K562 (cell line): ENCODE measurements at regions not wholly inside any gene's neighbourhood (a gene's known extent, or its start where the extent isn't known, plus 50 kb on each side); places are given as distances from the start of the nearest gene placed in this dataset.

ENCODE experiments used
- CTCF ChIP-seq, 3 experiments: IDR thresholded peaks in 2 of 3; conservative IDR thresholded peaks in 1 of 3; 2 replicates each; pipeline ENCODE4 v1.5.1; 2011 to 2012; ENCODE audit warnings: low read length in 3 of 3, mild to moderate bottlenecking in 3 of 3, control low read depth in 2 of 3, improper control_type of control experiment in 1 of 3, inconsistent platforms in 1 of 3, low read depth in 1 of 3, mixed read lengths in 1 of 3, moderate library complexity in 1 of 3; ENCODE audit not compliant: insufficient read depth in 2 of 3
- GTF2F1 ChIP-seq: IDR thresholded peaks from 2 replicates; pipeline ENCODE4 v1.6.1; 2011; ENCODE audit warnings: low read depth, low read length, improper control_type of control experiment
- GTF3C2 ChIP-seq: IDR thresholded peaks from 3 replicates; pipeline ENCODE4 v1.6.1; 2011; ENCODE audit warnings: borderline replicate concordance, mild to moderate bottlenecking, moderate library complexity; ENCODE audit not compliant: insufficient read length; ENCODE audit errors: extremely low read depth
- HCFC1 ChIP-seq: IDR thresholded peaks from 2 replicates; pipeline ENCODE4 v1.6.1; 2012; ENCODE audit warnings: low read depth, low read length, improper control_type of control experiment
- NFYB ChIP-seq: IDR thresholded peaks from 2 replicates; pipeline ENCODE4 v1.6.1; 2011; ENCODE audit warnings: mild to moderate bottlenecking, moderate library complexity; ENCODE audit not compliant: insufficient read length; ENCODE audit errors: extremely low read depth
- PHF21A ChIP-seq: fragments of 450-650 bp; IDR thresholded peaks from 2 replicates; pipeline ENCODE4 v1.6.1; 2017; ENCODE audit warnings: low read depth, borderline replicate concordance
- POLR2A ChIP-seq: fragments of 450-650 bp; conservative IDR thresholded peaks from 2 replicates; pipeline ENCODE4 v1.6.1; 2016
- REST ChIP-seq, 2 experiments: fragments of 450-650 bp; formaldehyde crosslinking in 1 of 2; IDR thresholded peaks; 2 replicates each; pipeline versions ENCODE4 v1.4.0 to v1.6.1; 2014 to 2020; ENCODE audit warnings: mild to moderate bottlenecking in 2 of 2, borderline replicate concordance in 1 of 2, low read depth in 1 of 2
- SIN3A ChIP-seq, 2 experiments: fragments of 150-350 bp in 1 of 2; IDR thresholded peaks; 2 replicates each; pipeline ENCODE4 v1.6.1; 2011 to 2016; ENCODE audit warnings: borderline replicate concordance in 2 of 2, low read depth in 2 of 2, low read length in 2 of 2, mild to moderate bottlenecking in 2 of 2, moderate library complexity in 2 of 2; ENCODE audit not compliant: control insufficient read depth in 1 of 2
- SREBF1 ChIP-seq: fragments of 150-350 bp; IDR thresholded peaks from 2 replicates; pipeline ENCODE4 v1.6.1; 2014; ENCODE audit warnings: antibody characterized with exemption, low read depth, low read length, borderline replicate concordance
- SRSF1 ChIP-seq: fragments of 200-400 bp; formaldehyde crosslinking; IDR thresholded peaks from 2 replicates; pipeline ENCODE4 v1.6.1; 2017; ENCODE audit warnings: mild to moderate bottlenecking, low read depth, low read length, moderate library complexity
- UBTF ChIP-seq, 2 experiments: IDR thresholded peaks; 2 replicates each; pipeline ENCODE4 v1.6.1; 2012; ENCODE audit warnings: improper control_type of control experiment in 2 of 2, low read depth in 2 of 2, low read length in 2 of 2, borderline replicate concordance in 1 of 2
- ZBTB11 ChIP-seq, 3 experiments: fragments of 200-800 bp in 1 of 3; fragments of 250-450 bp in 1 of 3; fragments of 450-650 bp in 1 of 3; sonication (Bioruptor Pico) in 1 of 3; sonication (Bioruptor generic) in 1 of 3; formaldehyde crosslinking in 1 of 3; IDR thresholded peaks; 2 replicates each; pipeline versions ENCODE4 v1.6.1 to v1.8.0; 2016 to 2022; ENCODE audit warnings: mild to moderate bottlenecking in 2 of 3, missing genetic modification characterization in 2 of 3, missing compliant biosample characterization in 1 of 3, moderate library complexity in 1 of 3
- ZNF274 ChIP-seq: IDR thresholded peaks from 2 replicates; pipeline ENCODE4 v1.6.1; 2011; ENCODE audit warnings: low read depth, mild to moderate bottlenecking, low read length, moderate library complexity, borderline replicate concordance

- no peak for TF ChIP-seq POLR2A
- no peak for TF ChIP-seq SRSF1
- TF ChIP-seq REST (IDR thresholded peaks at IDR 0.05; ENCODE audit: borderline replicate concordance), result no peak
- no peak for TF ChIP-seq REST (CRISPR knock-in tag; IDR thresholded peaks at IDR 0.05; ENCODE audit: low read depth)
- no peak for TF ChIP-seq GTF3C2
- no peak for TF ChIP-seq GTF2F1
- TF ChIP-seq UBTF (IDR thresholded peaks at IDR 0.05; ENCODE audit: borderline replicate concordance in 1 of 2, low read depth in 2 of 2, low read length in 2 of 2), result no peak
- TF ChIP-seq ZBTB11 (CRISPR knock-in tag; IDR thresholded peaks at IDR 0.05), result no peak
- no peak for TF ChIP-seq CTCF (IDR thresholded peaks at IDR 0.05 in 2 of 3, conservative IDR thresholded peaks at IDR 0.05 in 1 of 3; ENCODE audit: insufficient read depth in 2 of 3, low read depth in 1 of 3, low read length in 3 of 3)
- no peak for TF ChIP-seq ZNF274
- no peak for TF ChIP-seq PHF21A
- TF ChIP-seq SREBF1, result no peak
- no peak for TF ChIP-seq SIN3A (IDR thresholded peaks at IDR 0.05; ENCODE audit: borderline replicate concordance in 2 of 2, control insufficient read depth in 1 of 2, low read depth in 2 of 2, low read length in 2 of 2)
- TF ChIP-seq HCFC1, result no peak
- TF ChIP-seq NFYB, result no peak
Observed at GRCh38 chr9:33703430-33704102, 91.8 kb upstream of the PRSS3 start.
